HepG2 (cell line): ENCODE measurements at regions not wholly inside any gene's neighbourhood (a gene's known extent, or its start where the extent isn't known, plus 50 kb on each side); places are given as distances from the start of the nearest gene placed in this dataset.

ENCODE experiments used
- ESRRA ChIP-seq: sonication (generic); formaldehyde crosslinking; IDR thresholded peaks from 2 replicates; pipeline ENCODE4 v1.5.1; 2020; ENCODE audit warnings: mild to moderate bottlenecking, low read depth, missing genetic modification reagents
- IKZF1 ChIP-seq: fragments of 450-650 bp; IDR thresholded peaks from 2 replicates; pipeline ENCODE4 v1.7.1; 2016
- KDM1A ChIP-seq: IDR thresholded peaks from 2 replicates; pipeline ENCODE4 v1.6.1; 2016; ENCODE audit warnings: missing compliant biosample characterization
- MED8 ChIP-seq: sonication (generic); formaldehyde crosslinking; IDR thresholded peaks from 2 replicates; pipeline ENCODE4 v1.8.1; 2023; ENCODE audit warnings: mild to moderate bottlenecking, missing genetic modification reagents; ENCODE audit not compliant: insufficient replicate concordance
- PATZ1 ChIP-seq: sonication (generic); formaldehyde crosslinking; IDR thresholded peaks from 2 replicates; pipeline ENCODE4 v1.4.0; 2020; ENCODE audit warnings: missing genetic modification reagents
- POLR2A ChIP-seq, 2 experiments: IDR thresholded peaks; 2 replicates each; pipeline ENCODE4 v1.6.1; 2011; ENCODE audit warnings: low read depth in 2 of 2, low read length in 2 of 2, mild to moderate bottlenecking in 1 of 2, moderate library complexity in 1 of 2; ENCODE audit not compliant: insufficient read depth in 1 of 2
- ZNF18 ChIP-seq: sonication (generic); formaldehyde crosslinking; IDR thresholded peaks from 2 replicates; pipeline ENCODE4 v1.8.0; 2022; ENCODE audit warnings: mild to moderate bottlenecking, missing genetic modification reagents; ENCODE audit not compliant: insufficient replicate concordance
- TF ChIP-seq, protein P1 (sequence below): sonication (generic); formaldehyde crosslinking; IDR thresholded peaks from 2 replicates; pipeline ENCODE4 v1.5.0; 2020; ENCODE audit warnings: mild to moderate bottlenecking, missing genetic modification reagents, moderate library complexity
- TF ChIP-seq, protein P2 (sequence below): sonication (generic); formaldehyde crosslinking; IDR thresholded peaks from 2 replicates; pipeline ENCODE4 v1.8.1; 2023; ENCODE audit warnings: mild to moderate bottlenecking, inconsistent platforms, moderate library complexity, missing genetic modification reagents, borderline replicate concordance

GRCh38 chr10:28991333-28992270 is 297.3 kb upstream of the LYZL1 start:
- TF ChIP-seq POLR2A (IDR thresholded peaks at IDR 0.05; ENCODE audit: insufficient read depth in 1 of 2, low read depth in 2 of 2, low read length in 2 of 2) (no peak), MED8 (CRISPR knock-in tag) (no peak), ZNF18 (no peak), IKZF1 (no peak), PATZ1 (CRISPR knock-in tag) (no peak; the same call in 1 of the 2 replicates), ESRRA (CRISPR knock-in tag) (no peak), KDM1A (CRISPR knock-in tag) (no peak)
- TF ChIP-seq, protein P1, sequence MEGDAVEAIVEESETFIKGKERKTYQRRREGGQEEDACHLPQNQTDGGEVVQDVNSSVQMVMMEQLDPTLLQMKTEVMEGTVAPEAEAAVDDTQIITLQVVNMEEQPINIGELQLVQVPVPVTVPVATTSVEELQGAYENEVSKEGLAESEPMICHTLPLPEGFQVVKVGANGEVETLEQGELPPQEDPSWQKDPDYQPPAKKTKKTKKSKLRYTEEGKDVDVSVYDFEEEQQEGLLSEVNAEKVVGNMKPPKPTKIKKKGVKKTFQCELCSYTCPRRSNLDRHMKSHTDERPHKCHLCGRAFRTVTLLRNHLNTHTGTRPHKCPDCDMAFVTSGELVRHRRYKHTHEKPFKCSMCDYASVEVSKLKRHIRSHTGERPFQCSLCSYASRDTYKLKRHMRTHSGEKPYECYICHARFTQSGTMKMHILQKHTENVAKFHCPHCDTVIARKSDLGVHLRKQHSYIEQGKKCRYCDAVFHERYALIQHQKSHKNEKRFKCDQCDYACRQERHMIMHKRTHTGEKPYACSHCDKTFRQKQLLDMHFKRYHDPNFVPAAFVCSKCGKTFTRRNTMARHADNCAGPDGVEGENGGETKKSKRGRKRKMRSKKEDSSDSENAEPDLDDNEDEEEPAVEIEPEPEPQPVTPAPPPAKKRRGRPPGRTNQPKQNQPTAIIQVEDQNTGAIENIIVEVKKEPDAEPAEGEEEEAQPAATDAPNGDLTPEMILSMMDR (CRISPR knock-in tag), result peak; percentile 92
- TF ChIP-seq, protein P2, sequence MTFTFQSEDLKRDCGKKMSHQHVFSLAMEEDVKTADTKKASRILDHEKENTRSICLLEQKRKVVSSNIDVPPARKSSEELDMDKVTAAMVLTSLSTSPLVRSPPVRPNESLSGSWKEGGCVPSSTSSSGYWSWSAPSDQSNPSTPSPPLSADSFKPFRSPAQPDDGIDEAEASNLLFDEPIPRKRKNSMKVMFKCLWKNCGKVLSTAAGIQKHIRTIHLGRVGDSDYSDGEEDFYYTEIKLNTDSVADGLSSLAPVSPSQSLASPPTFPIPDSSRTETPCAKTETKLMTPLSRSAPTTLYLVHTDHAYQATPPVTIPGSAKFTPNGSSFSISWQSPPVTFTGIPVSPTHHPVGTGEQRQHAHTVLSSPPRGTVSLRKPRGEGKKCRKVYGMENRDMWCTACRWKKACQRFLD (CRISPR knock-in tag), result no peak
